OCI-LY7 (cell line): ENCODE measurements at regions not wholly inside any gene's neighbourhood (a gene's known extent, or its start where the extent isn't known, plus 50 kb on each side); places are given as distances from the start of the nearest gene placed in this dataset.

ENCODE experiments used
- BruUV-seq: library from RNA; stranded (reverse); fragments of 400-500 nt; replicated peaks from 2 replicates; lab custom pipeline; 2021; lab: Mats Ljungman, UMichigan
- CTCF ChIA-PET: fragments of 300-600 bp; sonication (Branson Sonifier 250); formaldehyde crosslinking; loops from one replicate; lab custom pipeline; 2022; ENCODE audit warnings: antibody characterized with exemption; ENCODE audit not compliant: unreplicated experiment; lab: Charles Lee
- POLR2A ChIA-PET: fragments of 300-600 bp; sonication (Branson Sonifier 250); formaldehyde crosslinking; loops from one replicate; lab custom pipeline; 2022; ENCODE audit warnings: antibody characterized with exemption; lab: Charles Lee
- DNase-seq: peaks from one replicate; pipeline ENCODE4 v3.0.0-alpha.2; 2015; ENCODE audit warnings: low spot score
- H2AFZ ChIP-seq: fragments of 200-600 bp; sonication (generic), shearing (Covaris generic); 2 replicates; pipeline ENCODE4 v1.6.1; 2014; ENCODE audit warnings: mild to moderate bottlenecking, antibody characterized with exemption, low read length, moderate library complexity
- H3K27ac ChIP-seq: fragments of 200-600 bp; sonication (generic); 2 replicates; pipeline ENCODE4 v1.5.1; 2014; ENCODE audit warnings: mixed run types, low read depth, mild to moderate bottlenecking, moderate library complexity, low read length, inconsistent platforms; ENCODE audit not compliant: poor library complexity, severe bottlenecking
- H3K36me3 ChIP-seq: fragments of 200-600 bp; sonication (generic); 2 replicates; pipeline ENCODE4 v1.6.1; 2014; ENCODE audit warnings: mild to moderate bottlenecking, antibody characterized with exemption, low read length, moderate library complexity, mixed read lengths; ENCODE audit not compliant: insufficient read depth
- H3K4me1 ChIP-seq: fragments of 200-600 bp; sonication (generic); 2 replicates; pipeline ENCODE4 v1.5.1; 2014; ENCODE audit warnings: mild to moderate bottlenecking, low read length; ENCODE audit not compliant: insufficient read depth, poor library complexity, severe bottlenecking
- H3K4me2 ChIP-seq: fragments of 200-600 bp; sonication (generic); 2 replicates; pipeline ENCODE4 v1.6.1; 2014; ENCODE audit warnings: mild to moderate bottlenecking, low read length
- H3K4me3 ChIP-seq: fragments of 200-600 bp; sonication (generic); 2 replicates; pipeline ENCODE4 v1.5.1; 2014; ENCODE audit warnings: mild to moderate bottlenecking, low read depth, low read length; ENCODE audit not compliant: poor library complexity, severe bottlenecking
- H3K79me2 ChIP-seq: fragments of 200-600 bp; sonication (generic); 2 replicates; pipeline ENCODE4 v1.6.1; 2016; ENCODE audit warnings: low read depth, mild to moderate bottlenecking, low read length, moderate library complexity, mixed read lengths; ENCODE audit not compliant: insufficient read depth
- H3K9me2 ChIP-seq: fragments of 200-600 bp; sonication (generic); 2 replicates; pipeline ENCODE4 v1.6.1; 2016; ENCODE audit warnings: mild to moderate bottlenecking, low read length, mixed read lengths; ENCODE audit not compliant: insufficient read depth
- H3K9me3 ChIP-seq: fragments of 200-600 bp; sonication (generic); 2 replicates; pipeline ENCODE4 v1.6.1; 2014; ENCODE audit warnings: mild to moderate bottlenecking, mixed run types, low read length, mixed read lengths
- H4K20me1 ChIP-seq: fragments of 200-600 bp; sonication (generic); 2 replicates; pipeline ENCODE4 v1.6.1; 2014; ENCODE audit warnings: mild to moderate bottlenecking, antibody characterized with exemption, low read length, moderate library complexity, mixed read lengths; ENCODE audit not compliant: insufficient read depth
- CTCF ChIP-seq: fragments of 200-600 bp; sonication (generic); conservative IDR thresholded peaks from 2 replicates; pipeline ENCODE4 v1.5.1; 2014; ENCODE audit warnings: mild to moderate bottlenecking, antibody characterized with exemption, low read length, moderate library complexity, mixed read lengths
- EZH2phosphoT487 ChIP-seq: fragments of 200-600 bp; sonication (generic); IDR thresholded peaks from 2 replicates; pipeline ENCODE4 v1.6.1; 2018; ENCODE audit warnings: low read depth, borderline replicate concordance, mild to moderate bottlenecking, mixed run types, antibody characterized with exemption, low read length, moderate library complexity, mixed read lengths
- intact Hi-C: fragments of 100-400 bp; cut with micrococcal nuclease; formaldehyde crosslinking; loops from one replicate; pipeline ENCODE4 v1.10.0; 2022; ENCODE audit not compliant: unreplicated experiment

DNA sequence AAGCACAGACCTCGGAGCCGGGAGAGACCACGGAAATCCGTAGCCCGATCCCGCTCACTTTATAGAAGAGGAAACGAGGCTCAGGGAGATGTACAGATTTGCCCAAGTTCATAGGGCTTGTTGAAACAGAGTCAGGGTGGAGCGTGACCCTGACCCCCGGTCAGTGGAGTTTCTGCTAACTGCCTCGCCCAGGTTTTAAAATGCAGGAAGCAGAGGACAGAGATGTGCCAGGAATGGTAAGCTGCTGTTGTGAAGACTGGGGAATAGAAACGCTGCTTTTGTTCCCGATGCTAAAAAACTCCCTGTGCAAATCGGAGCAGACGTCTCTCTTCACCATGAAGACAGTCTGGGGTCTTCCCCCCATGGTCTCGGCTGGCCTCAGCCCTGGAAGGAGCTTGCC lies 403.0 kb downstream of the SEC14L1 start:
- no peaks in the 10 kb centered on the region for H3K9me3 ChIP-seq
- no peak overlapping the region for H3K27ac ChIP-seq
- intact Hi-C loops = loop anchor here (2.0 to 10.0 kb wide), 2 partner anchors 201 to 229 kb away; no protein-coding TSS in a partner anchor
- H3K4me1 ChIP-seq = peaks cover 10% of the 10 kb centered on the region
- no peak for TF ChIP-seq CTCF
- no peak for TF ChIP-seq EZH2phosphoT487
- H2AFZ ChIP-seq = no peak overlapping the region
- H3K4me2 ChIP-seq = no peak overlapping the region
- H3K9me2 ChIP-seq = no peaks in the 10 kb centered on the region
- no TSS peak for BruUV-seq
- DNase-seq = no peak
- no peaks in the 10 kb centered on the region for H4K20me1 ChIP-seq
- POLR2A ChIA-PET = interaction anchor here (0.7 kb wide), 1 partner anchor 473 kb away, joined by 3 read pairs; no protein-coding TSS in a partner anchor
- no peaks in the 10 kb centered on the region for H3K79me2 ChIP-seq
- CTCF ChIA-PET = interaction anchor here (0.7 kb wide), 1 partner anchor 143 kb away, joined by 3 read pairs; no protein-coding TSS in a partner anchor
- no peaks in the 10 kb centered on the region for H3K36me3 ChIP-seq
- no peak overlapping the region for H3K4me3 ChIP-seq

- Histone ChIP-seq H4K20me1 (no peaks in the 10 kb centered on the region), H3K9me2 (no peaks in the 10 kb centered on the region), H3K4me3 (no peak overlapping the region), H3K9me3 (no peaks in the 10 kb centered on the region), H3K36me3 (no peaks in the 10 kb centered on the region), H3K4me2 (no peak overlapping the region), H2AFZ (no peak overlapping the region), H3K79me2 (no peaks in the 10 kb centered on the region), H3K4me1 (peaks cover 10% of the 10 kb centered on the region), H3K27ac (no peak overlapping the region)
- no TSS peak for BruUV-seq
- intact Hi-C loops = loop anchor here (10.0 kb wide), 1 partner anchor 200 kb away; no protein-coding TSS in a partner anchor
- DNase-seq = no peak
- TF ChIP-seq CTCF (no peak), EZH2phosphoT487 (no peak)
- ChIA-PET POLR2A (no interaction called here), CTCF (interaction anchor here (0.7 kb wide), 1 partner anchor 144 kb away, joined by 3 read pairs; no protein-coding TSS in a partner anchor)
These were observed 403.8 kb downstream of the SEC14L1 start for GRCh38 chr17:77544347-77545110.

DNA sequence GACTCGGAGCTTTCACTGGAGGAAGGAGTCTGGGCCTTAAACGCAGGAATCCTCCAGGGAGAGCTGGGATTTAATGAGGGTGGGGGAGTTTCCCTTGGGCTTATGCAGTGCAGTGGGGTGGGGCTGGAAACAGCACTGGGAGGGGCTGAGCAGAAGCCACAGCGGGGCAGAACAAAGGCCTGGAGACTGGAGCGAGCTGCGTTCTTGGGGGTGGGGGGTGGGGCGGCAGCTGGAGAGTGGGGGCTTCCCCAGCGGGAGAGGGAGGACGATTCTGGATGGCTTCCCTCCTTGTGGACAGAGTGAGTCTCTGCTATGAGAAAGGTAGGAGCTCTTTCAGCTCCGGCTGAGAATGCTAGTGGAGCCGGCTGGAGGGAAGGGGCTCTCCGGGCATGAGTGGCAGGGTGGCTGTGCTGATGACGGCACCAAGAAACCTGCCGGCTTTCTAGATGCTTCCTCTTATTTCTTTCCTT lies 406.0 kb downstream of the SEC14L1 start:
- TF ChIP-seq EZH2phosphoT487 = no peak
- no peak for TF ChIP-seq CTCF
- Histone ChIP-seq H3K4me3 (no peak overlapping the region), H4K20me1 (no peaks in the 10 kb centered on the region), H2AFZ (no peak overlapping the region), H3K4me1 (no peaks in the 10 kb centered on the region), H3K36me3 (no peaks in the 10 kb centered on the region), H3K9me2 (no peaks in the 10 kb centered on the region), H3K79me2 (no peaks in the 10 kb centered on the region), H3K9me3 (no peaks in the 10 kb centered on the region), H3K4me2 (no peak overlapping the region), H3K27ac (no peak overlapping the region)
- intact Hi-C loops = loop anchor here (10.0 kb wide), 1 partner anchor 198 kb away; no protein-coding TSS in a partner anchor
- BruUV-seq = no TSS peak
- CTCF ChIA-PET = interaction anchor here (0.6 kb wide), 1 partner anchor 188 kb away, joined by 3 read pairs; no protein-coding TSS in a partner anchor
- DNase-seq = no peak
- POLR2A ChIA-PET = no interaction called here
